ENCODE measurements at regions not wholly inside any gene's neighbourhood (a gene's known extent, or its start where the extent isn't known, plus 50 kb on each side); places are given as distances from the start of the nearest gene placed in this dataset.
A peak's percentile ranks its signal among the peaks of the same experiment; 100 is the strongest.
"Not testable (repeated sequence)": the region's sequence is repeated elsewhere in the genome, so short reads cannot be mapped to it uniquely, and the experiment has no call there.

DNA sequence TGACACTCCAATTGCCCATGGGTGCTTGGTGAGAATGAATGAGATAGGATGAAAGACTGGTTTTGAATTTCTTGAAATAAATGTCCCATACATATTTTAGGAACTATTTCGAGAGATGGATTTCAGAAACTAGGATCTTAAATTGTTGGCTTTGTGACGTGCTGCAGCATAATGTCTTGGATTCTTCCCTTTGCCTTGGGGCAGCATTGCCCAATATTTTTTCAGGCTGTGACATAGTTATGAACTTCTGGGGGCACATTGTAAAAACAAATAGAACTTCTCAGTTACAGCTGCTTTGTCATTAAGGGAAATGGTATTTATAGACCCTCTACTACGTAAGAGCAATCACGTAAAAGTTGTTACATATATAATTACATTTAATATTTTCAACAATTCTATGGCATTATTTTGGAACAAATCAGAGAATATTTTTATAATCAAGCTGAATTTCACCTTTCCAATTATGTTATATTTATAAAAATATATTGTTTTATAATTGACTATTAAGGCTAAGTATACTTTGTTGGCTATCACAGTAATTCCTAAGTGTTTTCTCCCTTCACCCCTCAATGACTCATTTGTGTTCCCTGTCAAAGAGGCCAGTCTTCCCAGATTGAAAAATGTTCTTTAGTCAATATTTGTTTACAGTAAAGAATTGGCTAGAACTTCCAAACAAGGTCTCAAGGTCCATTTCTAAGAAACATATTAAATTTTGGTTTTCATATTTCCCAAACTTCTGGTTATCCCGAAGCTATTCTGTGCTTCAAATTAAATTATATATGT, 1388.3 kb upstream of the ACO1 start:
- H3K4me1 Mint-ChIP-seq: no peaks in the 10 kb centered on the region
- H3K4me3 Mint-ChIP-seq: no peak overlapping the region

DNA sequence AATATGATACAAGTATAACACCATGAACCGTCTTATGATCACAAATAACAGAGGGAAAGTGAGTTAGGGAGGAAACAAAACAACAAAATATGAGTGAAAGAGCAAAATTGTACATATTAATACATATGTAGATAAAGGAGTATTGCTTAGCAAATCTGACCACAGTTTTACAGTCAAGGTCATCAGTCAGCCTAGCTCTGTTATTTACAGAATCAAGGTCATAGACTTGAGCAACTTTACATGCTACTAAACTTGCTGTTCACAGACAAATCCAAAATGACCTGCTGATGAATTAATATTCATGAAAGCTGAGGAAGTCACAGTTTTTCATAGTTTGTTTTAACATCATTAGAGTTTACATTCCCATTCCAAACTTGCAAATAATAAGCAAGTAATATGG, 1387.7 kb upstream of the ACO1 start:
- Mint-ChIP-seq H3K4me3 (no peak overlapping the region), H3K27ac (no peak overlapping the region), H3K27me3 (no peaks in the 10 kb centered on the region), H3K36me3 (ENCODE audit: low read depth) (no peaks in the 10 kb centered on the region), H3K9me3 (peaks cover 2% of the 10 kb centered on the region), H3K4me1 (no peaks in the 10 kb centered on the region)
- no peak for ATAC-seq (replicated peaks)

More for the DNA sequence above, 1388.3 kb upstream of the ACO1 start:
- Mint-ChIP-seq H3K36me3 (ENCODE audit: low read depth) (no peaks in the 10 kb centered on the region), H3K27ac (no peak overlapping the region), H3K27me3 (no peaks in the 10 kb centered on the region), H3K9me3 (no peaks in the 10 kb centered on the region)
- ATAC-seq (replicated peaks): no peak

DNA sequence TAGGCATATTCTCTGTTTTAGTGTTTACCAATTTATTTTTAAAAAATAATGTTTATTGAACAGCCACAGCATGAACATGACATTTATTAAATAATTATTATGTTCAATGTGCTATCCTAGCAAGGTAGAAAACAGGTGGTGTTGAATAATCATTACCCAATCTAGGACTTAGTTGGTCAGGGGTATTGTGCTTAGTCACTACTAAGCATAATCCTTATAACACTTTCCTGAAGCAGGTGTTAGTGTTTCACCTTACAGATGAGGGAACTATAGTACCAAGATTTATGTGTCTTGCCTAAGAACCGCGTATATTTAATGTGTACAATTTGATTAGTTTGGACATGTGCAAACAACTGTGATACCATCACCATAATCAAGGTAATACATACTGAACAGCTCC, 1387.2 kb upstream of the ACO1 start:
- peaks cover 5% of the 10 kb centered on the region for H3K9me3 Mint-ChIP-seq
- H3K36me3 Mint-ChIP-seq (ENCODE audit: low read depth): no peaks in the 10 kb centered on the region
- H3K4me3 Mint-ChIP-seq: no peak overlapping the region
- H3K4me1 Mint-ChIP-seq: no peaks in the 10 kb centered on the region
- no peak overlapping the region for H3K27ac Mint-ChIP-seq
- no peak for ATAC-seq (replicated peaks)
- no peaks in the 10 kb centered on the region for H3K27me3 Mint-ChIP-seq

DNA sequence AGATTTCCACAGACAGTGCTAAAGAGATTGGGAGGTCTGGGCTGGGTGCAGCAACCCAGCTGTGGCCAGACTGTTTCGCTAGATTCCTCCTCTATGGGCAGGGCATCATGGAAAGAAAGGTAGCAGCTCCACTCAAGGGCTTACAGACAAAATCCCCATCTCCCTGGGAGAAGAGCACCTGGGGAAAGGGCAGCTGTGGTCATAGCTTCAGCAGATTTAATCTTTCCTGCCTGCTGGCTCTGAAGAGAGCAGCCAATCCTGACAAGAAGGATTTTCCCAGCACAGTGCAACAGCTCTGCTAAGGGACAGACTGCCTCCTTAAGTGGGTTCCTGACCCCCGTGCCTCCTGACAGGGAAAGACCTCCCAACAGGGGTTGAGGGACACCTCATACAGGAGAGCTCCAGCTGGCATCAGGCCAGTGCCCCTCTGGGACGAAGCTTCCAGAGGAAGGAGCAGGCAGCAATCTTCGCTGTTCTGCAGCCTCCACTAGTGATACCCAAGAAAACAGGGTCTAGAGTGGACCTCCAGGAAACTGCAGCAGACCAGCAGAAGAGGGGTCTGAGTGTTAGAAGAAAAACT, 1379.3 kb upstream of the ACO1 start:
- Mint-ChIP-seq H3K27me3 (peaks cover 14% of the 10 kb centered on the region), H3K9me3 (peaks cover 5% of the 10 kb centered on the region)

DNA sequence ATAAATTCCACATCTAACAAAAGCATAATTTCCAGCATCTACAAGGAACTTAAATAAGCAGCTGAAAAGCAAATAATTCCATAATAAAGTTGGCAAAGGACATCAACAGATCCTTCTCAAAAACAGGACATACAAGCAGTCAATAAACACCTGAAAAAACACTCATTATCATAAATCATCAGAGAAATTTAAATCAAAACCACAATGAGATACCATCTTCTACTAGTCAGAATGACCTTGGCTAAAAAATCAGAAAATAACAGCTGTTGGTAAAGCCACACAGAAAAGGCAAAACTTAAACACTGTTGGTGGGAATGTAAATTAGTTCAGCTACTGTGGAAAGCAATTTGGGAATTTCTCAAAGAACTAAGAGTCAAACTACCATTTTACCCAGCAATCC, 1371.1 kb upstream of the ACO1 start:
- H3K4me3 Mint-ChIP-seq: no peak overlapping the region
- no peaks in the 10 kb centered on the region for H3K36me3 Mint-ChIP-seq (ENCODE audit: low read depth)
- ATAC-seq (replicated peaks): no peak
- no peaks in the 10 kb centered on the region for H3K9me3 Mint-ChIP-seq
- H3K27me3 Mint-ChIP-seq: peaks cover 6% of the 10 kb centered on the region
- no peaks in the 10 kb centered on the region for H3K4me1 Mint-ChIP-seq
- no peak overlapping the region for H3K27ac Mint-ChIP-seq

More for the DNA sequence above, 1379.3 kb upstream of the ACO1 start:
- H3K36me3 Mint-ChIP-seq (ENCODE audit: low read depth): no peaks in the 10 kb centered on the region
- no peak overlapping the region for H3K27ac Mint-ChIP-seq
- no peak overlapping the region for H3K4me3 Mint-ChIP-seq
- no peaks in the 10 kb centered on the region for H3K4me1 Mint-ChIP-seq
- ATAC-seq (replicated peaks): no peak

DNA sequence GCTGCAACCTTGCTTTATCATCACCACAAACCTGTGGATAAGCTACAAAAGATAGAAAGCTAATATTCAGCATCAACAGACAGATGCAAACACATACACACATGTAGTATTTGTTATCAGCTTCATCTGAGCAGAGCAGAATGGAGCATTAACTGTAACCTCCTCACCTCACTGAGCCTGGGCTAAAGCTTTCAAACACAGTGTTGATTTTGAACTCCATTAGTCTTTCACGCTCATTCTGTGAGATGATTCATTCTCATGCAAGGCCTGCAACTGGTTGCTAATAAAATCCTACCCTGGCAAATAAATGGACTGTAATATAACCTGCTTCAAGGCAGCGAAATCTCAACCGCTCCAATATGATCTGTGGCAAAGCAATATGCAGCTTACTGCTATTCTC, 1360.6 kb upstream of the ACO1 start:
- no peaks in the 10 kb centered on the region for H3K27me3 Mint-ChIP-seq
- H3K4me3 Mint-ChIP-seq: no peak overlapping the region
- no peaks in the 10 kb centered on the region for H3K36me3 Mint-ChIP-seq (ENCODE audit: low read depth)
- no peak overlapping the region for H3K27ac Mint-ChIP-seq
- ATAC-seq (replicated peaks): no peak
- H3K9me3 Mint-ChIP-seq: no peaks in the 10 kb centered on the region
- no peaks in the 10 kb centered on the region for H3K4me1 Mint-ChIP-seq

DNA sequence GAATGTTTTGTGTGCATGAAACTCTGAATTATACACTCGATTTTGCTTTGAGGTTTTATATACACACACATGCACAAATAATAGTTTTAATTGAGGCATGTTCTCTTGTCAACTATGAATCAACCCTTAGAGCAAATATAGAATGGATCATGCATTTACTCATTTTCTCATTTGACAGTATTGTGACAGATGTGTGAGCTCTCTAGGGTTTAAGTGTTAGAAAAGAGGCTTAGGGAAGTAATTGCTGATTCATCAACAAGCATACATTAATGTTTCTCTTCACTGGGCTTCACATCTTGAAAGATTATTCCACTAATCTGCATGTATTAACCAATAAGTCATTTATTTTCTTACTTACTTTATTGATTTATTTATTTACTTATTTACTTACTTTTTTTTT, 1356.8 kb upstream of the ACO1 start:
- no peak for ATAC-seq (replicated peaks)
- Mint-ChIP-seq H3K27ac (no peak overlapping the region), H3K36me3 (ENCODE audit: low read depth) (no peaks in the 10 kb centered on the region), H3K9me3 (no peaks in the 10 kb centered on the region), H3K27me3 (no peaks in the 10 kb centered on the region), H3K4me1 (no peaks in the 10 kb centered on the region), H3K4me3 (no peak overlapping the region)

DNA sequence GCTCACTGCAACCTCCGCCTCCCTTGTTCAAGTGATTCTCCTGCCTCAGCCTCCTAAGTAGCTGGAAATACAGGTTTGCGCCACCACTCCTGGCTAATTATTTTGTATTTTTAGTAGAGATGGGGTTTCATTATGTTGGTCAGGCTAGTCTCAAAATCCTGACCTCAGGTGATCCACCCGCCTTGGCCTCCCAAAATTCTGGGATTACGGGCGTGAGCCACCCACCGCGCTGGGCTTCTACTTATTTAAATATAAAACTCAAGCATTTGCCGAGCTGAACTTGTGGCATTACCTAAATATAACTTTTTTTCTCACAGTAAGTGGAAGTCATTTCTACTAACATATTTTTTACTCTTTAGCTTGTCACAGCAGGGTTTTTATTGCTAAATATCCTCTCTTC, 1356.3 kb upstream of the ACO1 start:
- Mint-ChIP-seq H3K27ac (no peak overlapping the region), H3K36me3 (ENCODE audit: low read depth) (no peaks in the 10 kb centered on the region), H3K4me1 (no peaks in the 10 kb centered on the region), H3K9me3 (no peaks in the 10 kb centered on the region), H3K4me3 (no peak overlapping the region), H3K27me3 (no peaks in the 10 kb centered on the region)
- ATAC-seq (replicated peaks): no peak

DNA sequence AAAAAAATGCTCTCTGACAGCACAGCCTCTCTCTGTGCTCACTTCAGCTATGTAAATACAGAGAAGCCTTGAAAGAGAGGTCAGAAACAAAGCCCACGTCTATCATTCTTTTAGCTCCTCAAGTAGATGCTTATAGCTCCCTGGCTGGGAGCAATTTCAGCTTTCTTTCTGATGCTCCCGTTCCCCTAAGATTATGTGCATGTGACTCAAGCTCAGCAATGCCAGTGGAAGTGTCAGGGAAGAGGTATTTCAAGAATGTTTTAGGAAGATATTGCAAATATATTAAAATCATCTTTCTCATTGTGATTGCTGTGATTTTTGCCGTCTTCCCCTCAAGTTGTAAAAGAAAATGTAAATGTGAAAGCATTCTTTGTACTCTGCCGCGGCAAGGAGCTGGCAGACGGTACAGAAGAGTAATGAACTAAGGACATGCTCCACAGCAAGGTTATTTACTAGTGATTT, 1353.7 kb upstream of the ACO1 start:
- H3K9me3 Mint-ChIP-seq: no peaks in the 10 kb centered on the region

DNA sequence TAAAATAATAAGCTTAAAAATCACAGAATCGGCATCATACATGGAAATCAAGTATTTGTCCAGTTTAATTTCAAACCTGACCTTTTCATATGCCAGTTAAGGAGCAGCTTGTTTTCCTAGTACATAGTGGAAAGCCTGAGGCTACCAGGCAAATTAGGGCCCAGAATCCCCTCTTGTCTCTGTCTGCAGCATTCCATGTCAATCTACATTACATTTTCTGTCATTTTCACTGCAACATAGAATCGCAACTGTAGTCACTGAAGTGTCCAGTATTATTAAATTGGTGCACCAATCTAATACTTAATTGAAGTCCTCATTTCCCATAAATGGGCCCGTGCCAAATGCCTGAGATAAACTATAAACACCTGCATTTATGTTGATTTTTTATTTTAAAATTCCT, 1352.2 kb upstream of the ACO1 start:
- Mint-ChIP-seq H3K27ac (no peak overlapping the region), H3K9me3 (no peaks in the 10 kb centered on the region), H3K36me3 (ENCODE audit: low read depth) (no peaks in the 10 kb centered on the region), H3K4me1 (no peaks in the 10 kb centered on the region), H3K4me3 (no peak overlapping the region), H3K27me3 (no peaks in the 10 kb centered on the region)
- ATAC-seq (replicated peaks): no peak

More for the DNA sequence above, 1353.7 kb upstream of the ACO1 start:
- no peaks in the 10 kb centered on the region for H3K4me1 Mint-ChIP-seq
- no peak for ATAC-seq (replicated peaks)
- H3K27ac Mint-ChIP-seq: no peak overlapping the region
- H3K27me3 Mint-ChIP-seq: no peaks in the 10 kb centered on the region
- H3K4me3 Mint-ChIP-seq: peak overlapping the region; percentile 7
- H3K36me3 Mint-ChIP-seq (ENCODE audit: low read depth): no peaks in the 10 kb centered on the region

DNA sequence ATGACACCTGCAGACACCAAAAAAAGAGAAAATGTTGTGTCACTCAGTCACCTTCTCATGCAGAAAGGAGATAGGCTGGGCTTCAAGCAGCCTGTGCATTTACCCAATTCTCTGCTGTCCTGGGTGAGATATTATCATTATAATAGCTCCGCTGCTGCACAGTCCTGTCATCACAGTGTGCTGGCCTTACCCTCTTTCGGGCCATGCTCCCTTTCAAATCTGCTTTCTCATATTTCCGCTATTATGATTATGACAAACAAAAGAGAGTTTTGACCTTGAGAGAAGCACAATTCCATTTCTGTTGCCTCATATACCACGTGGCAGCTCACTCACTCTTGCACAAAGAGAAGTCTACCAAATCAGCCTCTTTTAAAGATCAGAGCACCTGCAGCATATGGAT, 1350.1 kb upstream of the ACO1 start:
- no peaks in the 10 kb centered on the region for H3K27me3 Mint-ChIP-seq
- no peaks in the 10 kb centered on the region for H3K9me3 Mint-ChIP-seq
- no peaks in the 10 kb centered on the region for H3K4me1 Mint-ChIP-seq
- H3K36me3 Mint-ChIP-seq (ENCODE audit: low read depth): no peaks in the 10 kb centered on the region
- no peak overlapping the region for H3K4me3 Mint-ChIP-seq
- no peak for ATAC-seq (replicated peaks)
- no peak overlapping the region for H3K27ac Mint-ChIP-seq

DNA sequence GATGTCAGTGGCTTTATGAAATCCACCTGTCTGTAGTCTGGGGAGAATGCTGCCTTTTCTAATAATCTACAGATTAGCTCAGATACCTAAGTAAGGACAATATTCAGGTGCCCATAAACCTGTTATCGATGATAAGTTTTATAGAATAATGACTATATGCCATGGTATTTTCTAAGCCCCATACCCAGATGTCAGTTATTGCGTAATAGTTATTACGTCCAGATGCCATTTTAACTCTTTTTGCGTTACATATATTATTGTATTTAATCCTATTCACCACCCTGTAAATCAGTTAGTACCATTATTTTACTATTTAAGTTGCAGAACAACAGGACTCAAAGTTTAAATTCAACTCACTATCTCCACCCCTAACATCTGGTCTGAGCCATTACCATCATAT, 1343.9 kb upstream of the ACO1 start:
- H3K9me3 Mint-ChIP-seq: no peaks in the 10 kb centered on the region

DNA sequence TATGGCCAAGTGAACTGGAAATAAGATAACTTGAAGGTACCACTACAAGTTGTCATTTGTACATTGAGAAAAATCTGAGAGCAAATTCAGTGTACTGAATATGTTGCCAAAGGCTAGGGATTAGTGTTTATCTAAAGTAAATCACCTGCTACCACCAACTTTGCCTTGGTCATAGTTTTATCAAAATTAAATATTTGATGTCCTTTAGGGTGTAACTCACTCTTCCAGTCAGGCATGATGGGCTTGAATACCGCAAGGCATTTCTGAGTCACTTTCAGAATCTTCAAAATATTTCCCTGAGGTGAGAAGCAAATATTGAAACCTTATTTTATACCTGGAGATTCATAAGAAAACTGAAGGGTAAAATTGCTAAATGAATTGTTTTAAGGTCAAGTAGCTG, 1338.6 kb upstream of the ACO1 start:
- Mint-ChIP-seq H3K4me3 (no peak overlapping the region), H3K27me3 (no peaks in the 10 kb centered on the region), H3K9me3 (no peaks in the 10 kb centered on the region), H3K36me3 (ENCODE audit: low read depth) (no peaks in the 10 kb centered on the region), H3K4me1 (no peaks in the 10 kb centered on the region), H3K27ac (no peak overlapping the region)
- ATAC-seq (replicated peaks): no peak

More for the DNA sequence above, 1343.9 kb upstream of the ACO1 start:
- Mint-ChIP-seq H3K36me3 (ENCODE audit: low read depth) (no peaks in the 10 kb centered on the region), H3K4me3 (no peak overlapping the region), H3K27me3 (no peaks in the 10 kb centered on the region), H3K4me1 (no peaks in the 10 kb centered on the region), H3K27ac (no peak overlapping the region)
- no peak for ATAC-seq (replicated peaks)

DNA sequence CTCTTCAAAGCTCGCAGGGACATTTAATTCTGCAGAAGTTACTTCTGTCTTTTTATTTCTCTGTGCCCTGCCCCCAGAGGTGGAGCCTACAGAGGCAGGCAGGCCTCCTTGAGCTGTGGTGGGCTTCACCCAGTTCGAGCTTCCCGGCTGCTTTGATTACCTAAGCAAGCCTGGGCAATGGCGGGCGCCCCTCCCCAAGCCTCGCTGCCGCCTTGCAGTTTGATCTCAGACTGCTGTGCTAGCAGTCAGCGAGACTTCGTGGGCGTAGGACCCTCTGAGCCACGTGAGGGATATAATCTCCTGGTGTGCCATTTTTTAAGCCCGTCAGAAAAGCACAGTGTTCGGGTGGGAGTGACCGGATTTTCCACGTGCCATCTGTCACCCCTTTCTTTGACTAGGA, 1322.9 kb upstream of the ACO1 start:
- not testable (repeated sequence) for H3K9me3 Mint-ChIP-seq; ATAC-seq (replicated peaks); H3K27ac Mint-ChIP-seq; H3K4me1 Mint-ChIP-seq; H3K4me3 Mint-ChIP-seq; H3K27me3 Mint-ChIP-seq; H3K36me3 Mint-ChIP-seq (ENCODE audit: low read depth)

DNA sequence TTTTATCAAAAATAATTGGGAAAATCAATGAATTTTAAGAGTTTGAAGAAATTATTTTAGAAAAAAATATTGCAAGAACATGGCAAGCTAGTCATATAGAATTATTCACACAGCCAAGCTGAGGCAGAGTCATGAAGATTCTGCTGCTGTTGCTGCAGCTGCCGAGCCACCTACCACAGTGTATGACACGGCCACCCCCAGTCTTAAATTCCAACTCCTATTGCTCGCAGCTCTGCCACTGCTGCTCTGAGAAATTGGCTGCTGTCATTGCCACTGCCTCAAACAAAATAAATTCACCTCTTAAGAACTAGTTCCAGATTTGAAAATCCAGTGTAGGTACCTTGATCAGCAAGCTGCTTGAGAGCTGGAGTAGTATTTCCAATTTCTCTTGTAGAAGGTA, 1318.8 kb upstream of the ACO1 start:
- H3K4me3 Mint-ChIP-seq: no peak overlapping the region
- no peak overlapping the region for H3K27ac Mint-ChIP-seq
- H3K36me3 Mint-ChIP-seq (ENCODE audit: low read depth): no peaks in the 10 kb centered on the region
- H3K4me1 Mint-ChIP-seq: no peaks in the 10 kb centered on the region
- peaks cover 3% of the 10 kb centered on the region for H3K27me3 Mint-ChIP-seq
- ATAC-seq (replicated peaks): no peak
- no peaks in the 10 kb centered on the region for H3K9me3 Mint-ChIP-seq

Measured in activated T-helper 17 cell treated with anti-CD3 and anti-CD28 coated beads, Interleukin-2, amount 50 U/mL, for 72 hours (primary cell).